SK-N-SH (cell line): ENCODE measurements at regions not wholly inside any gene's neighbourhood (a gene's known extent, or its start where the extent isn't known, plus 50 kb on each side); places are given as distances from the start of the nearest gene placed in this dataset.
A peak's percentile ranks its signal among the peaks of the same experiment; 100 is the strongest.

Experiments used
- CTCF ChIA-PET: fragments of 300-600, 350-600 bp; formaldehyde crosslinking; extraction: SDS; loops from one replicate; lab custom pipeline; 2021; lab: Yijun Ruan, JAX
- POLR2A ChIA-PET: fragments of 350-600 bp; sonication (Branson Sonifier 250); formaldehyde crosslinking; extraction: SDS; loops from one replicate; lab custom pipeline; 2020; ENCODE audit warnings: antibody characterized with exemption, inconsistent platforms; lab: Yijun Ruan, JAX
- DNase-seq: peaks from one replicate; pipeline ENCODE4 v3.0.0; 2012
- H2AFZ ChIP-seq: fragments of 200-600 bp; sonication (generic); 2 replicates; pipeline ENCODE4 v1.8.1; 2016; ENCODE audit warnings: antibody characterized with exemption, mild to moderate bottlenecking, low read depth
- H3F3A ChIP-seq: fragments of 200-600 bp; sonication (generic); replicated peaks from 2 replicates; pipeline ENCODE3; 2016; ENCODE audit warnings: antibody characterized with exemption, mild to moderate bottlenecking; ENCODE audit not compliant: insufficient read depth
- H3K27ac ChIP-seq, 2 experiments: fragments of 200-500 bp in 1 of 2; fragments of 200-600 bp in 1 of 2; sonication (Bioruptor generic) in 1 of 2; sonication (generic), shearing (Covaris generic) in 1 of 2; 2 replicates each; pipeline versions ENCODE4 v1.5.1 to v1.6.1; 2014 to 2016; ENCODE audit warnings: low read depth in 2 of 2, inconsistent platforms in 1 of 2, low read length in 1 of 2, mild to moderate bottlenecking in 1 of 2, mixed read lengths in 1 of 2
- H3K27me3 ChIP-seq: fragments of 200-600 bp; sonication (generic), shearing (Covaris generic); 2 replicates; pipeline ENCODE4 v1.6.1; 2016; ENCODE audit warnings: mixed run types; ENCODE audit not compliant: insufficient read depth
- H3K36me3 ChIP-seq, 2 experiments: fragments of 200-500 bp in 1 of 2; fragments of 200-600 bp in 1 of 2; sonication (Bioruptor generic) in 1 of 2; sonication (generic) in 1 of 2; replicated peaks in 1 of 2; 2 replicates each; pipeline versions ENCODE3 to v1.5.1; 2014 to 2016; ENCODE audit warnings: low read length in 1 of 2, mild to moderate bottlenecking in 1 of 2; ENCODE audit not compliant: insufficient read depth in 2 of 2, control insufficient read depth in 1 of 2
- H3K4me1 ChIP-seq, 2 experiments: fragments of 200-500 bp in 1 of 2; fragments of 200-600 bp in 1 of 2; sonication (Bioruptor generic) in 1 of 2; sonication (generic), shearing (Covaris generic) in 1 of 2; 2 replicates each; pipeline versions ENCODE4 v1.5.1 to v1.6.1; 2014 to 2016; ENCODE audit warnings: low read depth in 1 of 2, low read length in 1 of 2, mixed run types in 1 of 2; ENCODE audit not compliant: insufficient read depth in 2 of 2, control insufficient read depth in 1 of 2
- H3K4me2 ChIP-seq: fragments of 200-600 bp; sonication (generic), shearing (Covaris generic); 2 replicates; pipeline ENCODE4 v1.6.1; 2017; ENCODE audit warnings: mixed run types
- H3K4me3 ChIP-seq, 2 experiments: fragments of 200-500 bp in 1 of 2; fragments of 200-600 bp in 1 of 2; sonication (Bioruptor generic) in 1 of 2; sonication (generic), shearing (Covaris generic) in 1 of 2; 2 replicates each; pipeline versions ENCODE4 v1.5.1 to v1.8.1; 2014 to 2016; ENCODE audit warnings: low read depth in 2 of 2, inconsistent platforms in 1 of 2, low read length in 1 of 2, mild to moderate bottlenecking in 1 of 2, mixed read lengths in 1 of 2, moderate library complexity in 1 of 2
- H3K79me2 ChIP-seq: fragments of 200-600 bp; sonication (generic); 2 replicates; pipeline ENCODE4 v1.8.1; 2017; ENCODE audit warnings: mild to moderate bottlenecking; ENCODE audit not compliant: insufficient read depth
- H3K9ac ChIP-seq: fragments of 200-600 bp; sonication (generic); 2 replicates; pipeline ENCODE4 v1.6.1; 2017; ENCODE audit warnings: mixed run types
- H3K9me2 ChIP-seq: fragments of 200-600 bp; sonication (generic); 2 replicates; pipeline ENCODE4 v1.6.1; 2017; ENCODE audit warnings: mixed run types
- H3K9me3 ChIP-seq: fragments of 200-600 bp; sonication (generic); 2 replicates; pipeline ENCODE4 v1.6.1; 2017; ENCODE audit warnings: mixed run types, mild to moderate bottlenecking, moderate library complexity
- H4K20me1 ChIP-seq: fragments of 200-600 bp; sonication (generic); 2 replicates; pipeline ENCODE4 v1.6.1; 2017; ENCODE audit warnings: mild to moderate bottlenecking, mixed run types; ENCODE audit not compliant: insufficient read depth
- CHD2 ChIP-seq: fragments of 150-350 bp; IDR thresholded peaks from 2 replicates; pipeline ENCODE4 v1.6.1; 2018; ENCODE audit warnings: low read length; ENCODE audit not compliant: partially characterized antibody
- ELF1 ChIP-seq: IDR thresholded peaks from 2 replicates; pipeline ENCODE4 v1.4.0; 2012
- EP300 ChIP-seq, 2 experiments: IDR thresholded peaks; 2 replicates each; pipeline versions ENCODE4 v1.4.0 to v1.6.1; 2012; ENCODE audit warnings: borderline replicate concordance in 1 of 2, low read depth in 1 of 2, low read length in 1 of 2
- EZH2phosphoT487 ChIP-seq: fragments of 200-600 bp; sonication (generic); IDR thresholded peaks from 2 replicates; pipeline ENCODE4 v1.6.1; 2017; ENCODE audit warnings: low read depth, mixed run types, mild to moderate bottlenecking, antibody characterized with exemption, moderate library complexity, borderline replicate concordance
- FOXJ3 ChIP-seq: sonication (generic); formaldehyde crosslinking; IDR thresholded peaks from 2 replicates; pipeline ENCODE4 v1.5.1; 2020; ENCODE audit warnings: mild to moderate bottlenecking, missing genetic modification reagents
- FOXM1 ChIP-seq: IDR thresholded peaks from 2 replicates; pipeline ENCODE4 v1.4.0; 2012; ENCODE audit warnings: low read depth, mild to moderate bottlenecking
- GABPA ChIP-seq: IDR thresholded peaks from 2 replicates; pipeline ENCODE4 v1.4.0; 2012; ENCODE audit warnings: low read depth, mild to moderate bottlenecking
- GATA2 ChIP-seq: sonication (generic); formaldehyde crosslinking; IDR thresholded peaks from 2 replicates; pipeline ENCODE4 v1.5.0; 2020; ENCODE audit warnings: mild to moderate bottlenecking, missing genetic modification reagents
- MEF2A ChIP-seq: IDR thresholded peaks from 2 replicates; pipeline ENCODE4 v1.4.0; 2012; ENCODE audit warnings: low read depth, borderline replicate concordance
- NFIC ChIP-seq: IDR thresholded peaks from 2 replicates; pipeline ENCODE4 v1.4.0; 2012; ENCODE audit warnings: borderline replicate concordance
- NRF1 ChIP-seq: IDR thresholded peaks from 2 replicates; pipeline ENCODE4 v1.6.1; 2012; ENCODE audit warnings: low read depth, mild to moderate bottlenecking, low read length
- RAD21 ChIP-seq: IDR thresholded peaks from 2 replicates; pipeline ENCODE4 v1.6.1; 2012; ENCODE audit warnings: mild to moderate bottlenecking, low read length
- RCOR1 ChIP-seq: fragments of 150-350 bp; IDR thresholded peaks from 2 replicates; pipeline ENCODE4 v1.6.1; 2017; ENCODE audit warnings: antibody characterized with exemption, low read length
- RXRA ChIP-seq: IDR thresholded peaks from 2 replicates; pipeline ENCODE4 v1.4.0; 2012; ENCODE audit warnings: low read depth, mild to moderate bottlenecking, borderline replicate concordance
- TAF1 ChIP-seq: IDR thresholded peaks from 2 replicates; pipeline ENCODE4 v1.6.1; 2012; ENCODE audit warnings: low read depth, mild to moderate bottlenecking, low read length, moderate library complexity, borderline replicate concordance
- TCF12 ChIP-seq: IDR thresholded peaks from 2 replicates; pipeline ENCODE4 v1.4.0; 2012
- YY1 ChIP-seq: IDR thresholded peaks from 2 replicates; pipeline ENCODE4 v1.4.0; 2012; ENCODE audit warnings: low read depth, mild to moderate bottlenecking
- WGBS: methylation state at CpG from one replicate; pipeline ENCODE4 v1.1.6; 2017; ENCODE audit warnings: low lambda C conversion rate; 5-methylcytosine and 5-hydroxymethylcytosine counted together
- TF ChIP-seq, protein P1 (sequence below): fragments of 150-350 bp; IDR thresholded peaks from 2 replicates; pipeline ENCODE4 v1.6.1; 2017; ENCODE audit warnings: antibody characterized with exemption, low read length, low read depth, borderline replicate concordance
- TF ChIP-seq, protein P2 (sequence below): IDR thresholded peaks from 2 replicates; pipeline ENCODE4; 2012
- TF ChIP-seq, protein P3 (sequence below): fragments of 200-600 bp; sonication (generic); IDR thresholded peaks from 2 replicates; pipeline ENCODE4 v1.6.1; 2017; ENCODE audit warnings: antibody characterized with exemption, mild to moderate bottlenecking, moderate library complexity
- TF ChIP-seq, protein P4 (sequence below): IDR thresholded peaks from 2 replicates; pipeline ENCODE4 v1.4.0; 2012; ENCODE audit warnings: low read depth, borderline replicate concordance
- TF ChIP-seq, protein P5 (sequence below): IDR thresholded peaks from 2 replicates; pipeline ENCODE4 v1.4.0; 2012; ENCODE audit warnings: low read depth
- TF ChIP-seq, protein P6 (sequence below): IDR thresholded peaks from 2 replicates; pipeline ENCODE4 v1.6.1; 2012; ENCODE audit warnings: mild to moderate bottlenecking, low read depth, low read length, moderate library complexity

DNA sequence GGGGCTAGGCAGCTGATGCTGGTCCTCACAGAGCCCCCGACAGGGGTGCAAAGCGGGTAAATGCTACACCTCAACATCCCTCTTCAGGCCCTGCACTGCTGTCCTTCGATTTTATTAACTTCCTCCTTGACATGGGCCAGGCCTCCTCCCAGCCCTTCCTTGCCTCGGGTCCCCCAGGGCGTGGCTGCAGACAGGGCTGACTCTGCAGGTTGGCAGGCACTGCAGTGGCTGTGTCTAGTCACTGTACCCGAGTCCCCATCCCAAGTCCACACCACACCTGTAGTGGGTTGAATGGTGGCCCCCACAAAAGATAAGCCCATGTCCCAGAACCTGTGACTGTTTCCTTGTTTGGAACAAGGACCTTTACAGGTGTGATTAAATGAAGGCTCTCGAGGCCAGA is 140.2 kb downstream of the TWIST2 start:
- Histone ChIP-seq H3F3A (no peaks in the 10 kb centered on the region), H3K9me2 (no peaks in the 10 kb centered on the region), H3K27me3 (no peaks in the 10 kb centered on the region), H3K9me3 (no peaks in the 10 kb centered on the region), H3K27ac (no peak overlapping the region), H3K36me3 (no peaks in the 10 kb centered on the region), H3K4me1 (no peaks in the 10 kb centered on the region), H2AFZ (no peak overlapping the region), H3K79me2 (no peaks in the 10 kb centered on the region), H3K4me3 (no peak overlapping the region), H3K9ac (no peak overlapping the region), H4K20me1 (no peaks in the 10 kb centered on the region), H3K4me2 (no peak overlapping the region)
- CTCF ChIA-PET, result interaction anchor here (1.2 kb wide), 1 partner anchor 17 kb away, joined by 3 read pairs; no protein-coding TSS in a partner anchor
- POLR2A ChIA-PET, result no interaction called here
- WGBS, result 33% methylated on average over 7 of the region's 7 CpGs
- peak; percentile 4 for DNase-seq
- TF ChIP-seq MEF2A, result no peak
- TF ChIP-seq EP300 (IDR thresholded peaks at IDR 0.05; ENCODE audit: borderline replicate concordance in 1 of 2, low read depth in 1 of 2, low read length in 1 of 2), result no peak
- no peak for TF ChIP-seq FOXM1
- TF ChIP-seq RCOR1, result no peak
- TF ChIP-seq FOXJ3 (CRISPR knock-in tag), result no peak
- TF ChIP-seq, protein P1, sequence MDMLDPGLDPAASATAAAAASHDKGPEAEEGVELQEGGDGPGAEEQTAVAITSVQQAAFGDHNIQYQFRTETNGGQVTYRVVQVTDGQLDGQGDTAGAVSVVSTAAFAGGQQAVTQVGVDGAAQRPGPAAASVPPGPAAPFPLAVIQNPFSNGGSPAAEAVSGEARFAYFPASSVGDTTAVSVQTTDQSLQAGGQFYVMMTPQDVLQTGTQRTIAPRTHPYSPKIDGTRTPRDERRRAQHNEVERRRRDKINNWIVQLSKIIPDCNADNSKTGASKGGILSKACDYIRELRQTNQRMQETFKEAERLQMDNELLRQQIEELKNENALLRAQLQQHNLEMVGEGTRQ, result no peak
- no peak for TF ChIP-seq RXRA
- TF ChIP-seq YY1, result no peak
- TF ChIP-seq CHD2, result no peak
- TF ChIP-seq EZH2phosphoT487, result no peak
- TF ChIP-seq, protein P2, sequence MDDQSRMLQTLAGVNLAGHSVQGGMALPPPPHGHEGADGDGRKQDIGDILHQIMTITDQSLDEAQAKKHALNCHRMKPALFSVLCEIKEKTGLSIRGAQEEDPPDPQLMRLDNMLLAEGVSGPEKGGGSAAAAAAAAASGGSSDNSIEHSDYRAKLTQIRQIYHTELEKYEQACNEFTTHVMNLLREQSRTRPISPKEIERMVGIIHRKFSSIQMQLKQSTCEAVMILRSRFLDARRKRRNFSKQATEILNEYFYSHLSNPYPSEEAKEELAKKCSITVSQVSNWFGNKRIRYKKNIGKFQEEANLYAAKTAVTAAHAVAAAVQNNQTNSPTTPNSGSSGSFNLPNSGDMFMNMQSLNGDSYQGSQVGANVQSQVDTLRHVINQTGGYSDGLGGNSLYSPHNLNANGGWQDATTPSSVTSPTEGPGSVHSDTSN, result no peak
- TF ChIP-seq, protein P3, sequence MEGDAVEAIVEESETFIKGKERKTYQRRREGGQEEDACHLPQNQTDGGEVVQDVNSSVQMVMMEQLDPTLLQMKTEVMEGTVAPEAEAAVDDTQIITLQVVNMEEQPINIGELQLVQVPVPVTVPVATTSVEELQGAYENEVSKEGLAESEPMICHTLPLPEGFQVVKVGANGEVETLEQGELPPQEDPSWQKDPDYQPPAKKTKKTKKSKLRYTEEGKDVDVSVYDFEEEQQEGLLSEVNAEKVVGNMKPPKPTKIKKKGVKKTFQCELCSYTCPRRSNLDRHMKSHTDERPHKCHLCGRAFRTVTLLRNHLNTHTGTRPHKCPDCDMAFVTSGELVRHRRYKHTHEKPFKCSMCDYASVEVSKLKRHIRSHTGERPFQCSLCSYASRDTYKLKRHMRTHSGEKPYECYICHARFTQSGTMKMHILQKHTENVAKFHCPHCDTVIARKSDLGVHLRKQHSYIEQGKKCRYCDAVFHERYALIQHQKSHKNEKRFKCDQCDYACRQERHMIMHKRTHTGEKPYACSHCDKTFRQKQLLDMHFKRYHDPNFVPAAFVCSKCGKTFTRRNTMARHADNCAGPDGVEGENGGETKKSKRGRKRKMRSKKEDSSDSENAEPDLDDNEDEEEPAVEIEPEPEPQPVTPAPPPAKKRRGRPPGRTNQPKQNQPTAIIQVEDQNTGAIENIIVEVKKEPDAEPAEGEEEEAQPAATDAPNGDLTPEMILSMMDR, result no peak
- no peak for TF ChIP-seq NRF1
- TF ChIP-seq, protein P4, sequence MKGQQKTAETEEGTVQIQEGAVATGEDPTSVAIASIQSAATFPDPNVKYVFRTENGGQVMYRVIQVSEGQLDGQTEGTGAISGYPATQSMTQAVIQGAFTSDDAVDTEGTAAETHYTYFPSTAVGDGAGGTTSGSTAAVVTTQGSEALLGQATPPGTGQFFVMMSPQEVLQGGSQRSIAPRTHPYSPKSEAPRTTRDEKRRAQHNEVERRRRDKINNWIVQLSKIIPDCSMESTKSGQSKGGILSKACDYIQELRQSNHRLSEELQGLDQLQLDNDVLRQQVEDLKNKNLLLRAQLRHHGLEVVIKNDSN, result no peak
- no peak for TF ChIP-seq ELF1

DNA sequence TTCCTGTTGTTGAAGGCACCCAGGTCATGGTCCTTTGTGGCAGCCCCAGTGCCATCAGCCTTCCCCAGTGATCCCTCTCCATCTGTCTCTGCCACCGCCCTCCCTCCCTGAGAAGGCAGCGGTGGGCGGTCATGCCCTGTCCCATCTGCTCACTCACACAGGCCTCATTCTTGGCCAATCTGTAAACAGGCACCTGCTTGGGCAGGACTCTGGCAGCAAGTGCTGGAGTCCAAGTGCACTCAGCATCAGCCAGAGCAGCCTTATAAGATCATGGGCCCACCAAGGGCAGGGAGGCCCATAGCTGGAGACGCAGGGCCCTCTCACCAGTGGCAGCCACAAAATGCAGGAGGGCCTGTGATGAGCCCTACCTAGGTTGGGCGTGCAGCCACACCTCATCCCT is 140.9 kb downstream of the TWIST2 start:
- H3K4me2 ChIP-seq, result no peak overlapping the region
- WGBS, result 46% methylated on average over 5 of the region's 5 CpGs
- no peak overlapping the region for H2AFZ ChIP-seq
- H3K27me3 ChIP-seq, result no peaks in the 10 kb centered on the region
- no peaks in the 10 kb centered on the region for H4K20me1 ChIP-seq
- H3K9ac ChIP-seq, result no peak overlapping the region
- no peaks in the 10 kb centered on the region for H3K9me2 ChIP-seq
- no peaks in the 10 kb centered on the region for H3F3A ChIP-seq
- DNase-seq, result peak; percentile 3
- ChIA-PET CTCF (interaction anchor here (1.2 kb wide), 1 partner anchor 18 kb away, joined by 3 read pairs; no protein-coding TSS in a partner anchor), POLR2A (no interaction called here)
- H3K4me1 ChIP-seq, result no peaks in the 10 kb centered on the region
- H3K9me3 ChIP-seq, result no peaks in the 10 kb centered on the region
- H3K79me2 ChIP-seq, result no peaks in the 10 kb centered on the region
- no peak overlapping the region for H3K4me3 ChIP-seq
- H3K36me3 ChIP-seq, result no peaks in the 10 kb centered on the region
- H3K27ac ChIP-seq, result no peak overlapping the region
- TF ChIP-seq GATA2 (CRISPR knock-in tag) (no peak), TAF1 (no peak), NFIC (no peak), RAD21 (no peak), RXRA (no peak), TCF12 (no peak), GABPA (no peak)
- TF ChIP-seq, protein P5, sequence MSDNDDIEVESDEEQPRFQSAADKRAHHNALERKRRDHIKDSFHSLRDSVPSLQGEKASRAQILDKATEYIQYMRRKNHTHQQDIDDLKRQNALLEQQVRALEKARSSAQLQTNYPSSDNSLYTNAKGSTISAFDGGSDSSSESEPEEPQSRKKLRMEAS, result no peak
- TF ChIP-seq, protein P6, sequence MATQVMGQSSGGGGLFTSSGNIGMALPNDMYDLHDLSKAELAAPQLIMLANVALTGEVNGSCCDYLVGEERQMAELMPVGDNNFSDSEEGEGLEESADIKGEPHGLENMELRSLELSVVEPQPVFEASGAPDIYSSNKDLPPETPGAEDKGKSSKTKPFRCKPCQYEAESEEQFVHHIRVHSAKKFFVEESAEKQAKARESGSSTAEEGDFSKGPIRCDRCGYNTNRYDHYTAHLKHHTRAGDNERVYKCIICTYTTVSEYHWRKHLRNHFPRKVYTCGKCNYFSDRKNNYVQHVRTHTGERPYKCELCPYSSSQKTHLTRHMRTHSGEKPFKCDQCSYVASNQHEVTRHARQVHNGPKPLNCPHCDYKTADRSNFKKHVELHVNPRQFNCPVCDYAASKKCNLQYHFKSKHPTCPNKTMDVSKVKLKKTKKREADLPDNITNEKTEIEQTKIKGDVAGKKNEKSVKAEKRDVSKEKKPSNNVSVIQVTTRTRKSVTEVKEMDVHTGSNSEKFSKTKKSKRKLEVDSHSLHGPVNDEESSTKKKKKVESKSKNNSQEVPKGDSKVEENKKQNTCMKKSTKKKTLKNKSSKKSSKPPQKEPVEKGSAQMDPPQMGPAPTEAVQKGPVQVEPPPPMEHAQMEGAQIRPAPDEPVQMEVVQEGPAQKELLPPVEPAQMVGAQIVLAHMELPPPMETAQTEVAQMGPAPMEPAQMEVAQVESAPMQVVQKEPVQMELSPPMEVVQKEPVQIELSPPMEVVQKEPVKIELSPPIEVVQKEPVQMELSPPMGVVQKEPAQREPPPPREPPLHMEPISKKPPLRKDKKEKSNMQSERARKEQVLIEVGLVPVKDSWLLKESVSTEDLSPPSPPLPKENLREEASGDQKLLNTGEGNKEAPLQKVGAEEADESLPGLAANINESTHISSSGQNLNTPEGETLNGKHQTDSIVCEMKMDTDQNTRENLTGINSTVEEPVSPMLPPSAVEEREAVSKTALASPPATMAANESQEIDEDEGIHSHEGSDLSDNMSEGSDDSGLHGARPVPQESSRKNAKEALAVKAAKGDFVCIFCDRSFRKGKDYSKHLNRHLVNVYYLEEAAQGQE, result no peak
